Activated T-helper 2 cell treated with anti-CD3 and anti-CD28 coated beads, Interferon-gamma antibody, Interleukin-2, Interleukin-4, amounts not matched to agents 10 μg/mL and 5 μg/mL and 100 μg/mL, durations not matched to agents 14 hours and 24 hours and 36 hours (primary cell): ENCODE measurements at regions not wholly inside any gene's neighbourhood (a gene's known extent, or its start where the extent isn't known, plus 50 kb on each side); places are given as distances from the start of the nearest gene placed in this dataset.
A peak's percentile ranks its signal among the peaks of the same experiment; 100 is the strongest.
"Not testable (repeated sequence)": the region's sequence is repeated elsewhere in the genome, so short reads cannot be mapped to it uniquely, and the experiment has no call there.

ENCODE experiments used
- DNase-seq: peaks from one replicate; pipeline ENCODE4 v3.0.0; 2021; ENCODE audit warnings: low spot score
- H3K27ac Mint-ChIP-seq: one replicate; pipeline ENCODE4 v1.8.0; 2021; ENCODE audit warnings: mixed read lengths
- H3K27me3 Mint-ChIP-seq: one replicate; pipeline ENCODE4 v1.8.0; 2021; ENCODE audit warnings: low read depth, mixed read lengths
- H3K36me3 Mint-ChIP-seq: one replicate; pipeline ENCODE4 v1.8.0; 2021; ENCODE audit warnings: low read depth, mixed read lengths
- H3K4me1 Mint-ChIP-seq: one replicate; pipeline ENCODE4 v1.8.0; 2021; ENCODE audit warnings: low read depth, mixed read lengths
- H3K4me3 Mint-ChIP-seq: one replicate; pipeline ENCODE4 v1.8.0; 2021; ENCODE audit warnings: low read depth, mild to moderate bottlenecking, moderate library complexity, mixed read lengths
- H3K9me3 Mint-ChIP-seq: one replicate; pipeline ENCODE4 v1.8.0; 2021; ENCODE audit warnings: mixed read lengths
- intact Hi-C: fragments of 100-400 bp; cut with micrococcal nuclease; formaldehyde crosslinking; loops from one replicate; pipeline ENCODE4 v1.15.1; 2023

DNA sequence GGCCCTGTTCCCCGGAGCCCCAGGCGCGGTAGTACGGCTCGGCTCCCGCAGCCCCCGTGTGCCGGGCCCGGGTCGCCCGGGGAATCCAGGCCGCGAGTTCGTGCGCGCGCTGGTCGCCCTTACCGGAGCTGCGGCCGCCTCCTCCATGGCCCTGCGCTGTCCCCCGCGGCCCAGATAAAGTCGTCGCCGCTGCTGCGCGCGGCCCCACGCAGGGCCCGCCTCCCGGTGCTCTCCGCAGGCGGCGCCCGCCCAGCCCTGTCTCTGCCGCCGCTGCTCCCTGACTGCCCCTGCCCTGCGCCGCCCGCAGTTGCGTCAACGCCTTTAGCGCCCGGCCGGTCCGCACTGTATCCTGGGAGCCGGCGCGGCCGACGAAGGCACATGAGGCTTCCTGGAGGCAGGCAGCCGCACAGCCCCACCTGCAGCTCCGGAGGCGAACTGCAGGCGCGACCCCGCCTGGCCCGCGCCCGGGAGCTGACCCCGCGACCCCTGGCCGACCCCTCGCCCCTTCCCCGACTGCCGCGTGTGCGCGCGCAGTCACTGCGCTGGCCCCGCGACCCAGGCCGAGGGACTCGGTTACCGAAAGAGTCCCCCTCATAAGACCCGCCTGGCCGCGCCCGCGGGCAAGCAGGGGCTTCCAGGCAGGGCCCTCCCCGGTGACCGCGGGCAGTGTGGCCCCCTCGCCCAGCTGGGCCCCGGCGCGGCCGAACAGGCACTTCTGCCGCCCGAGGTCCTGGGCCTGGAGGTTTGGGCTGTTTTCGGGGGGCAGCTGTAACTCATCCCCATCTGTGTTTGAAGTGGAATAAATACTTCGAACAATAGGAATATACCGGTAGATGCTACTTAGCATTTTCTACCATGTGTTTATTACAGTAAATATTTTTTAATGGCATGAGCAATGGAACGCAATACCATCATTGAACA, 127.1 kb upstream of the ZNF746 start:
- Mint-ChIP-seq H3K27me3 (peaks cover 7% of the 10 kb centered on the region), H3K9me3 (no peaks in the 10 kb centered on the region), H3K4me3 (peak overlapping the region; percentile 87), H3K27ac (peak overlapping the region; percentile 87), H3K36me3 (peaks cover 27% of the 10 kb centered on the region), H3K4me1 (peaks cover 38% of the 10 kb centered on the region)
- intact Hi-C loops, result loop anchor here (1.0 to 10.0 kb wide), 9 partner anchors 24 to 600 kb away; partner anchors contain the start of genes ATP6V0E2, PDIA4, ZNF398 and ZNF425
- peak; percentile 92 for DNase-seq

DNA sequence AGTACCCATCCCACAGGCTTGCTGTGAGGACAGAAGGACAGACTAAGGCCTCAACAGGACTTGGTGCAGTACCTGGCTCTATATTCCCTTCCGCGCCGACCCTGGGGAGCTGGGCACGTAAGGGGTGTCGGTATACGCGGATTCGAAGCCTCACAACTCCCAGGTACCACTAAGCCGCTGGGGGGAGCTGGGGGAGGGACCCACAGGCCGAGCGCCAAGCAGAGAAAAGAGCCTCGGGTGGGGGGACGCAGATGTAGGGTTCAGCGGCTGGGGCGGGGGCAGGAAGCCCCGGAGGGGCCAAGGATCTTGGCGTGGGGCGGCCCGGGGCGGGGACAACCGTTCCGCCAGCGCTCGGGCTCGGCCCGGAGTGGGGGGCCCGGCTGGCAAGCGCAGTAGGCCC, 126.4 kb upstream of the ZNF746 start:
- peak overlapping the region; percentile 96 for H3K4me3 Mint-ChIP-seq
- peak overlapping the region; percentile 86 for H3K27ac Mint-ChIP-seq
- peak; percentile 26 for DNase-seq
- peaks cover 7% of the 10 kb centered on the region for H3K27me3 Mint-ChIP-seq
- intact Hi-C loops, result loop anchor here (1.0 to 10.0 kb wide), 6 partner anchors 24 to 599 kb away; partner anchors contain the start of genes ATP6V0E2, PDIA4, ZNF777 and ZNF783
- peaks cover 34% of the 10 kb centered on the region for H3K36me3 Mint-ChIP-seq
- H3K4me1 Mint-ChIP-seq, result peaks cover 38% of the 10 kb centered on the region
- H3K9me3 Mint-ChIP-seq, result no peaks in the 10 kb centered on the region

DNA sequence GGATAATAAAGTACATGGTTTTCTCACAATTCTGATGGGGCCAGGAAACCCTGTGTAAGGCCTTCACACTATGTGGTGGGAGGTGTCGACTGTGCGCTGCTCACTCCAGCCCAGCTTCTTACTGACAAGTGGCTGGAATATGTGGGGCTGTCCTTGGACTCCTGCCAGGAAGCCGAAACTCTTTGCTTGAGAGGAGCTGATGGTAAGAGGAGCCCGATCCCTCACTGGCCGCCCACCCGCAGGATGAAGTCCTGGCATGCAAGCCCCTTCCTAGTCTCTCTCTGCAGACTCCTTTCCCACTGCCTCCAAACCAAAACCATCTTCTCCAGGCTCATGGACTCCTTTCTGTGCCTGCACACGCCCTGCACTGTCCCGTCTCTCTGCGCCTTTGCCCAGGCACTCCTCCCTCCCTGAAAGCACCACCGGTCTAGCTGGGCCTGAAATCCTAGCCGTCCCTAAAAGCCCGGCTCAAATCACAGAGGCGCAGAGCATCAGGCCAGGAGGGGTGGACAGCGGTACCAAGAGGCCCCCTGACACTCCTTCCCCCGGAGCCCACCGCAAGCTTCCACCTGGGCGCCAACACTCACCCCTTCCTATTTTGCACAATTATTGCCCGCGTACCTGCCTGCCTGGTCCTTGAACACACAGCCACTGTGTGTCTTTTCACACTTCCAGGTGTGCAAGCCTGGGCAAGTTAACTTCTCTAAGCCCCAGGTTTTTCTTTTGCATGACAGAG, 125.8 kb upstream of the ZNF746 start:
- H3K36me3 Mint-ChIP-seq, result peaks cover 38% of the 10 kb centered on the region
- DNase-seq, H3K27me3 Mint-ChIP-seq, H3K9me3 Mint-ChIP-seq: not testable (repeated sequence)
- H3K4me1 Mint-ChIP-seq, result peaks cover 38% of the 10 kb centered on the region
- intact Hi-C loops, result loop anchor here (10.0 kb wide), 3 partner anchors 251 to 599 kb away; partner anchors contain the start of genes ATP6V0E2, PDIA4 and ZNF783
- H3K4me3 Mint-ChIP-seq, result peak overlapping the region; percentile 96
- peak overlapping the region; percentile 86 for H3K27ac Mint-ChIP-seq

DNA sequence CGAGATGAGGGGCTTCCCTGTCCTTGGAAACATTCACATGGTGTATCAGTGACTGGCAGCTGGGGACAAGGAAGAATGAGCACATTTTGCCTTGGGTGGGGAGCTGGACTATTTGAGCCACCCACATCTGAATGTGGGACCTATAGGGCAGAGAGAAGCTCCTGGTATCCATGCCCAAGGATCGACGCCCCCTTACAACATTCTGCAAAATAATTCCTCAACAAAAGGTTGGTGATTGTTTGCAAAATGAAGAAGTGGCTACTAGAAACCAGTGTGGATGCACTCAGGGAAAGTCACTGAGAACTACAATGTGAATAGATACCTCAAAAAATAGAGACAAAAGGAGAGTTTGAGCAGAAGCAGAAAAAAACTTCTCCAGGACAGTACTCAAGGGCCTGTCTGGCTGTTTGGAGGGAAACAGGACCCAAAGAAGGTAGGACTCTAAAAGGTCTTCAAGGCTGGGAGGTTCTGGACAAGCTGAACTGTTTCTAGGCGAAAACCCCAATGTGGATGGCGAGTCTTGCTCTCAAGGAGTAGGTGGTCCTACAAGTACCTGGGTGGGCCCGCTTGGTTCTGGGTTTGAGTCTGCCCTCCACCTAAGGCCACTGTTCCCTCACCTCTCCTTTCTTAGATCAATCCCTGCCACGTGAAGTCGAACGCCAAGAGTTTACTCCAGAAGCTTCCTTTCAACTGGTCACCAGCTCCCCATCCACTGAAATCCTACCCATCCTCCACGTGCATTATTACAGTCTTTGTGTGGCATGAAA, 125.0 kb upstream of the ZNF746 start:
- H3K9me3 Mint-ChIP-seq, result no peaks in the 10 kb centered on the region
- H3K36me3 Mint-ChIP-seq, result peaks cover 46% of the 10 kb centered on the region
- no peak for DNase-seq
- H3K4me3 Mint-ChIP-seq, result peak overlapping the region; percentile 65
- peaks cover 38% of the 10 kb centered on the region for H3K4me1 Mint-ChIP-seq
- peaks cover 4% of the 10 kb centered on the region for H3K27me3 Mint-ChIP-seq
- peak overlapping the region; percentile 77 for H3K27ac Mint-ChIP-seq
- intact Hi-C loops, result loop anchor here (10.0 kb wide), 3 partner anchors 252 to 598 kb away; partner anchors contain the start of genes ATP6V0E2, PDIA4 and ZNF783

DNA sequence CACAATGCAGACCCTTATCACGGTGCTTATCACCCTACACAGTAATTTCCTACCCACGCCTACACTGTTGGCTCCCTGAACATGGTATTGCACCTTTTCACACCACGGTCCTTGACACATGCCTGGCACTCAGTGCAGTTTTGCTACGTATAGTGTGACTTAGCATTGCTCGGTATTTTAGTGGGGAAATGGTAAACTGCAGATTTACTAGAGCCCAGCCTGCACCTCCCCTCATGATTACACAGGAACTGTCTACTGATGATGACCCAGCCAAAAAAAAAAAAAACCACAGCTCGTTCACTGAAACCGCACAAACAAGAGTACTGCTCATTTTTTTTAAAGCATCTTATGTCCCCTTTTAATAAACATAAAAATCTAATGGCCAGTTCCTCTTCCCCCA, 124.2 kb upstream of the ZNF746 start:
- no peak for DNase-seq
- peak overlapping the region; percentile 77 for H3K27ac Mint-ChIP-seq
- H3K4me1 Mint-ChIP-seq, result peaks cover 38% of the 10 kb centered on the region
- intact Hi-C loops, result loop anchor here (1.0 to 10.0 kb wide), 5 partner anchors 20 to 597 kb away; partner anchors contain the start of genes ATP6V0E2, PDIA4 and ZNF783
- H3K36me3 Mint-ChIP-seq, result peaks cover 54% of the 10 kb centered on the region
- H3K27me3 Mint-ChIP-seq, result peaks cover 3% of the 10 kb centered on the region
- H3K4me3 Mint-ChIP-seq, result peak overlapping the region; percentile 65
- no peaks in the 10 kb centered on the region for H3K9me3 Mint-ChIP-seq

DNA sequence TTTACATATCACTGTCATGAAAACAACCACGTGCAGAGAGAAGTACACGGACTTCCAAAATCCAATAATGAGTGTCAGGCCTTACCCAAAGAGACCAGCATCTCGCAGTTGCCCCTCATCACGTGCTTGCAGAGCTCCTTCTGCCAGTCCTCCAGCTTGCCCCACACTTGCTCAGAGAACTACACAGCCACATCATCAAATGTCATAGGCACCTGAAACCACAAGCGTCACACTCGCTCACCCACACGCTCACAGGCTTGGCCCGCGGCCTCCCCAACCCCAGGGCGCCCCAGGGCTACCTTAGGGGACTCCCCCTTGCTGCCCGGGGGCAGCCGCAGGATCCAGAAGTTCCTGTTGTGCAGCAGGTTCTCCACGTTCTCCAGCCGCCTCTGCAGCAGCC, 123.4 kb upstream of the ZNF746 start:
- Mint-ChIP-seq H3K36me3 (peaks cover 63% of the 10 kb centered on the region), H3K27ac (peak overlapping the region; percentile 74), H3K27me3 (no peaks in the 10 kb centered on the region), H3K4me3 (no peak overlapping the region), H3K4me1 (peaks cover 38% of the 10 kb centered on the region), H3K9me3 (no peaks in the 10 kb centered on the region)
- intact Hi-C loops, result loop anchor here (1.0 to 10.0 kb wide), 5 partner anchors 20 to 596 kb away; partner anchors contain the start of genes ATP6V0E2, PDIA4 and ZNF783
- no peak for DNase-seq

DNA sequence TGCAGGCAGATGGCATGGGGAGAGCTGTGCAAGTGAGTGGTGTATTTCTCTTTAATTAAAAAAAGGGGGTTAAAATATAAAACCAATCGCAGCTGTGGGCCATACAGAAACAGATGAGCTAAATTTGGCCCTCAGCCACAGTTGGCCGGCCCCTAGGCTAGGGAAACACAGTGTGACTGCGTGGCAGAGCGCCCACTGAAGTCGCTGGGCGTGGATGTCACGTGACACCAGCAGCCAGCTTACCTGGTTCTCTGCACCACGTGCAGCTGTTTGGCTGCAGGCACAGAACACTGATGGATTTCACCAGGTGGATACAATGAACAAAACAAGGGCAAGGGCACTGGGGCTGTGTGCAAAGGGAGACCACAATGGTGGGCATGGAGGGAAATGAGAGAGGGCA, 119.3 kb upstream of the ZNF746 start:
- Mint-ChIP-seq H3K4me1 (peaks cover 13% of the 10 kb centered on the region), H3K27me3 (no peaks in the 10 kb centered on the region), H3K27ac (no peak overlapping the region), H3K4me3 (no peak overlapping the region), H3K36me3 (peaks cover 95% of the 10 kb centered on the region), H3K9me3 (no peaks in the 10 kb centered on the region)
- no peak for DNase-seq
- intact Hi-C loops, result no loop called here

DNA sequence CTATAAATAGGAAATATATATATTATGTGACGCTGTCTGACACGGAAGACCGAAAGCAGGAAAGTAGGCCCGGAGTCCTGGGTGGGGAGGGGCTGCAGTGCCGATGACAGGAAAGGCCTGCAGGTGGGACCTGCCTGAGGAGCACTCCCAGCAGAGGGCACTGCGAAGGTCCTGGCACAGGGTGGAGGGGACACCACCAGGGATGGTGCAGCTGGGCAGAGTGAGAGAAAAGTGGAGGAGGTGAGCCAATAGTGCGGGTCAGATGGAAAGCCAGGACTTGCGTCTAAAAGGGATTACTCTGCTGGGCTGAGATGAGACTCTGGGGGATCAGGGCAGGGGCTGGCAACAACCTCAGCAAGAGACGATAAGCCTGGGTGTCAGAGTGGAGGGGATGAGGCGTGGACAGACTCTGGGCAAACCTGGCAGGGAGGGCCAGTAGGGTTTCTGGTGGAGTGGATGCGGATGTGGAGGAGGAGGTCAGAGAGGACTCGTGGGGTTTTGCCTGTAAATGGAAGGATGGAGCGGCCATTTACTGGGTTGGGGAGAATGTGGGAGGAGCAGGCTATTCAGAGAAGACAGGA, 118.2 kb upstream of the ZNF746 start:
- no peak for DNase-seq
- H3K27ac Mint-ChIP-seq, result no peak overlapping the region
- intact Hi-C loops, result no loop called here
- peaks cover 95% of the 10 kb centered on the region for H3K36me3 Mint-ChIP-seq
- no peaks in the 10 kb centered on the region for H3K27me3 Mint-ChIP-seq
- H3K4me3 Mint-ChIP-seq, result no peak overlapping the region
- H3K9me3 Mint-ChIP-seq, result no peaks in the 10 kb centered on the region
- H3K4me1 Mint-ChIP-seq, result peaks cover 3% of the 10 kb centered on the region

DNA sequence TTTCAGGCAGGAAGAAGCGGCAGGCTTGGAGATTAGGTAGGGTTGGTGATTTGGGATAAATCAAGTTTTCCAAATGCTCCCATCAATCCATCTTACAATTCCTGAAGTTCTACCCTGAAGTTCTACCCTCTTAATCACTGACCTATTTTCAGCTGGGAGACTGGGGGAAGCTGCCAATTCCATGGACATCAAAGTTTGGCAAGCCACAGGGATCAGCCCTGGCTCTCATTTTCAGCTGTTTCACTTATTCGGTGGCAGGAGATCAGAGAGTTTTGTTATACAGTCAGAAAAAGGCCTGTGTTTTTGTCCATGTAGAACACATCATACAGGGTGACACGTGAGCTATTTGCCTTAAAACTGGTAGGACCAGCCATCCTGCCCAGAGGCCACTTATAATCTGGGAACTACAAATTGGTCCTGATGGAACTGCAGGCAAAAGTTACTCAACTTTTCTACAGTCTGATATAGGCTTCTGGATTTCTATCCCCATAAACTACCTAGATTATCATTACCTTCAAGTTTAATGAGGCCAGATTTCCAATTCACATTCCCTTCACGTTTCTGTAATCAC, 112.9 kb upstream of the ZNF746 start:
- no peak overlapping the region for H3K27ac Mint-ChIP-seq
- no peak for DNase-seq
- H3K4me1 Mint-ChIP-seq, result peaks cover 5% of the 10 kb centered on the region
- H3K9me3 Mint-ChIP-seq, result no peaks in the 10 kb centered on the region
- intact Hi-C loops, result no loop called here
- H3K36me3 Mint-ChIP-seq, result peaks cover 93% of the 10 kb centered on the region
- H3K4me3 Mint-ChIP-seq, result no peak overlapping the region
- no peaks in the 10 kb centered on the region for H3K27me3 Mint-ChIP-seq

DNA sequence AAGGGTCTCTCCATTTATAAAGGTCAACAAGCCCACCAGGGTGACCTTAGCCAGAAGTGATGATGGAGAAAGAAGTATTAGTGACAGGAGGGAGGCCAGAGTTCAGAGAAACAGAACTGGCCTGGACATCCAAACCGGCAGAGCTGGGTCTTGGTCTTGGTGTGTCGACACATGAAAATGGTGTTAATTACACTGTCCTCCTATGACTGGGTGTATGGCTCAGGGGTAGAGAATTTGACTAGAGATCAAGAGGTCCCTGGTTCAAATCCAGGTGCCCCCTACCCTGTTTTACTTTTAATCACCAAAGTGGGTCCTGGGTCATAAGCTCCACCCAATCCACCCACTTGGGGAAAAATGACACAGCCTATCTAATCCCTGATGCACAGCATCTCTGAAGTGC, 110.6 kb upstream of the ZNF746 start:
- Mint-ChIP-seq H3K4me3 (no peak overlapping the region), H3K27me3 (no peaks in the 10 kb centered on the region), H3K4me1 (peaks cover 5% of the 10 kb centered on the region), H3K9me3 (no peaks in the 10 kb centered on the region), H3K27ac (no peak overlapping the region), H3K36me3 (peaks cover 87% of the 10 kb centered on the region)
- DNase-seq, result no peak
- intact Hi-C loops, result no loop called here

DNA sequence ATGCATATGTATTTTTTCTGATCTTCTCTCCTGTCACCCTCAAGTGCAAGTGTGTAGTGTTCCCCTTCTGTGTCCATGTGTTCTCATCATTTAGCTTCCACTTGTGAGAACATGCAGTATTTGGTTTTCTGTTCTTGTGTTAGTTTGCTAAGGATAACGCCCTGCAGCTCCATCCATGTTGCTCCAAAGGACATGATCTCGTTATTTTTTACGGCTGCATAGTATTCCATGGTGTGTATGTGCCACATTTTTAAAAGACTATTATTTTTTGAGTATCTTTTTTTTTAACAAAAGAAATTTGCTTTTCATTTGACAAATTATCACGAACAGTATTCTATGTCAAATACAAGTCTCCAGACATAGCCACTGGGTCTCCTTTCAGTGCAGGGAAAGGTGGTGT, 110.1 kb upstream of the ZNF746 start:
- no peak for DNase-seq
- intact Hi-C loops, result no loop called here
- Mint-ChIP-seq H3K36me3 (peaks cover 87% of the 10 kb centered on the region), H3K27me3 (no peaks in the 10 kb centered on the region), H3K27ac (no peak overlapping the region), H3K4me3 (no peak overlapping the region), H3K4me1 (peaks cover 7% of the 10 kb centered on the region), H3K9me3 (no peaks in the 10 kb centered on the region)
